ENCODE measurements at regions not wholly inside any gene's neighbourhood (a gene's known extent, or its start where the extent isn't known, plus 50 kb on each side); places are given as distances from the start of the nearest gene placed in this dataset.

DNA sequence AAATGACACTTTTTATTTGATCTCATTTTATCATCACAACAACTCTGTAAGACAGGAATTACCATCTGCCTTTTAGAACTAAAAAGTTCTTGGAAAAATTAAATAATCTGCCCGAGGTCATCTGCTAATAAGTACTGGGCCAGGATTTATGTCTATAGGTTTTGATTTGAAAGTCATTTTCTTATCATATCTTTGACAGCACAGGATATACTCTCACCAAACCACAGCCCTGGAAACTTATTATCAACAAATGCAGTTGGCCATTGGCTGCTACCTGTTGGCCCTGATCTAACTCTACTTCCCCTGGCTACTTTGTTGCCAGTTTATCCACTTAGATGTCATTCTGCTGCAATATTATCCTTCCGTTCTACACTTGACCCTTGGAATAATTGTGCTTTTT lies 354.6 kb downstream of the RAD51AP2 start:
- no peaks in the 10 kb centered on the region for H3K36me3 ChIP-seq (ENCODE audit: insufficient read depth, low read length)
- H3K9ac ChIP-seq (ENCODE audit: low read length) = no peak overlapping the region
- H3K4me2 ChIP-seq (ENCODE audit: low read length) = no peak overlapping the region
- H3K79me2 ChIP-seq (replicated peaks; ENCODE audit: insufficient read depth, low read length) = no peaks in the 10 kb centered on the region
- no peak overlapping the region for H3K27ac ChIP-seq (ENCODE audit: low read length)
- no peak overlapping the region for H2AFZ ChIP-seq (ENCODE audit: low read depth, low read length)
- H3K4me3 ChIP-seq (ENCODE audit: low read length) = no peak overlapping the region
- TF ChIP-seq, protein P1, sequence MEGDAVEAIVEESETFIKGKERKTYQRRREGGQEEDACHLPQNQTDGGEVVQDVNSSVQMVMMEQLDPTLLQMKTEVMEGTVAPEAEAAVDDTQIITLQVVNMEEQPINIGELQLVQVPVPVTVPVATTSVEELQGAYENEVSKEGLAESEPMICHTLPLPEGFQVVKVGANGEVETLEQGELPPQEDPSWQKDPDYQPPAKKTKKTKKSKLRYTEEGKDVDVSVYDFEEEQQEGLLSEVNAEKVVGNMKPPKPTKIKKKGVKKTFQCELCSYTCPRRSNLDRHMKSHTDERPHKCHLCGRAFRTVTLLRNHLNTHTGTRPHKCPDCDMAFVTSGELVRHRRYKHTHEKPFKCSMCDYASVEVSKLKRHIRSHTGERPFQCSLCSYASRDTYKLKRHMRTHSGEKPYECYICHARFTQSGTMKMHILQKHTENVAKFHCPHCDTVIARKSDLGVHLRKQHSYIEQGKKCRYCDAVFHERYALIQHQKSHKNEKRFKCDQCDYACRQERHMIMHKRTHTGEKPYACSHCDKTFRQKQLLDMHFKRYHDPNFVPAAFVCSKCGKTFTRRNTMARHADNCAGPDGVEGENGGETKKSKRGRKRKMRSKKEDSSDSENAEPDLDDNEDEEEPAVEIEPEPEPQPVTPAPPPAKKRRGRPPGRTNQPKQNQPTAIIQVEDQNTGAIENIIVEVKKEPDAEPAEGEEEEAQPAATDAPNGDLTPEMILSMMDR (IDR thresholded peaks at IDR 0.05; ENCODE audit: poor library complexity, severe bottlenecking) = no peak
- TF ChIP-seq, protein P2, sequence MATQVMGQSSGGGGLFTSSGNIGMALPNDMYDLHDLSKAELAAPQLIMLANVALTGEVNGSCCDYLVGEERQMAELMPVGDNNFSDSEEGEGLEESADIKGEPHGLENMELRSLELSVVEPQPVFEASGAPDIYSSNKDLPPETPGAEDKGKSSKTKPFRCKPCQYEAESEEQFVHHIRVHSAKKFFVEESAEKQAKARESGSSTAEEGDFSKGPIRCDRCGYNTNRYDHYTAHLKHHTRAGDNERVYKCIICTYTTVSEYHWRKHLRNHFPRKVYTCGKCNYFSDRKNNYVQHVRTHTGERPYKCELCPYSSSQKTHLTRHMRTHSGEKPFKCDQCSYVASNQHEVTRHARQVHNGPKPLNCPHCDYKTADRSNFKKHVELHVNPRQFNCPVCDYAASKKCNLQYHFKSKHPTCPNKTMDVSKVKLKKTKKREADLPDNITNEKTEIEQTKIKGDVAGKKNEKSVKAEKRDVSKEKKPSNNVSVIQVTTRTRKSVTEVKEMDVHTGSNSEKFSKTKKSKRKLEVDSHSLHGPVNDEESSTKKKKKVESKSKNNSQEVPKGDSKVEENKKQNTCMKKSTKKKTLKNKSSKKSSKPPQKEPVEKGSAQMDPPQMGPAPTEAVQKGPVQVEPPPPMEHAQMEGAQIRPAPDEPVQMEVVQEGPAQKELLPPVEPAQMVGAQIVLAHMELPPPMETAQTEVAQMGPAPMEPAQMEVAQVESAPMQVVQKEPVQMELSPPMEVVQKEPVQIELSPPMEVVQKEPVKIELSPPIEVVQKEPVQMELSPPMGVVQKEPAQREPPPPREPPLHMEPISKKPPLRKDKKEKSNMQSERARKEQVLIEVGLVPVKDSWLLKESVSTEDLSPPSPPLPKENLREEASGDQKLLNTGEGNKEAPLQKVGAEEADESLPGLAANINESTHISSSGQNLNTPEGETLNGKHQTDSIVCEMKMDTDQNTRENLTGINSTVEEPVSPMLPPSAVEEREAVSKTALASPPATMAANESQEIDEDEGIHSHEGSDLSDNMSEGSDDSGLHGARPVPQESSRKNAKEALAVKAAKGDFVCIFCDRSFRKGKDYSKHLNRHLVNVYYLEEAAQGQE (IDR thresholded peaks at IDR 0.05; ENCODE audit: borderline replicate concordance) = no peak
- no peak for TF ChIP-seq MXI1 (conservative IDR thresholded peaks at IDR 0.05; ENCODE audit: poor library complexity, severe bottlenecking)
- no peak for TF ChIP-seq RAD21 (conservative IDR thresholded peaks at IDR 0.05)
- TF ChIP-seq SMC3 (conservative IDR thresholded peaks at IDR 0.05; ENCODE audit: poor library complexity) = no peak
- no peak for TF ChIP-seq POLR2AphosphoS5 (IDR thresholded peaks at IDR 0.05)
- TF ChIP-seq EP300 (conservative IDR thresholded peaks at IDR 0.05; ENCODE audit: poor library complexity, severe bottlenecking) = no peak
- TF ChIP-seq EZH2 (IDR thresholded peaks at IDR 0.05; ENCODE audit: borderline replicate concordance, insufficient read depth, low read length, poor library complexity, severe bottlenecking) = no peak
- no peaks in the 10 kb centered on the region for H4K20me1 ChIP-seq (ENCODE audit: insufficient read depth)
- H3K27me3 ChIP-seq (ENCODE audit: insufficient read depth, low read depth, low read length) = no peaks in the 10 kb centered on the region
- H3K9me3 ChIP-seq (ENCODE audit: low read length) = no peaks in the 10 kb centered on the region
- no peaks in the 10 kb centered on the region for H3F3A ChIP-seq (ENCODE audit: insufficient read depth, low read length, poor library complexity, severe bottlenecking)
- H3K9me2 ChIP-seq (ENCODE audit: insufficient read depth, low read length) = no peaks in the 10 kb centered on the region

DNA sequence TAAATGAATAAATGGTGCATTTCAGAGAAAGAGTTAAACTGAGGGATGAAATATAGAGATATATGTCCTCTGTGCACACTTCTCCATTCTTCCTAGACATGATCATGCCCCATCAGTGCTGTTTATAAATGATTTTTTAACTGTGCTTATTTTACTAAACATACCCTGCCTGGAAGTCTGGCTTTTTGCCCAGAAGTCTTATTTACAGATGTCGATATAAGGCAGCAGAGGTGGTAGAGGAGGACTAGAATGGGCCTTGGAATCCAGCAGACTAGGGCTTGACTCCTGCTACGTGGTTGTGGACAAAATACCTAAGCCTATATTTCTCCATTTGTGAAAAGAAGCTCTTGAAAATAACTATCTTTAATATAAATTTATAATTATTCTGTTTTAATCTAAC lies 355.5 kb downstream of the RAD51AP2 start:
- no peaks in the 10 kb centered on the region for H3F3A ChIP-seq (ENCODE audit: insufficient read depth, low read length, poor library complexity, severe bottlenecking)
- H4K20me1 ChIP-seq (ENCODE audit: insufficient read depth) = no peaks in the 10 kb centered on the region
- no peaks in the 10 kb centered on the region for H3K9me2 ChIP-seq (ENCODE audit: insufficient read depth, low read length)
- no peaks in the 10 kb centered on the region for H3K36me3 ChIP-seq (ENCODE audit: insufficient read depth, low read length)
- no peak overlapping the region for H3K27ac ChIP-seq (ENCODE audit: low read length)
- no peaks in the 10 kb centered on the region for H3K9me3 ChIP-seq (ENCODE audit: low read length)
- H3K4me3 ChIP-seq (ENCODE audit: low read length) = no peak overlapping the region
- no peak overlapping the region for H3K4me2 ChIP-seq (ENCODE audit: low read length)
- H2AFZ ChIP-seq (ENCODE audit: low read depth, low read length) = no peak overlapping the region
- H3K79me2 ChIP-seq (replicated peaks; ENCODE audit: insufficient read depth, low read length) = no peaks in the 10 kb centered on the region
- TF ChIP-seq, protein P2 (IDR thresholded peaks at IDR 0.05; ENCODE audit: borderline replicate concordance) = no peak
- TF ChIP-seq MXI1 (conservative IDR thresholded peaks at IDR 0.05; ENCODE audit: poor library complexity, severe bottlenecking) (no peak), SMC3 (conservative IDR thresholded peaks at IDR 0.05; ENCODE audit: poor library complexity) (no peak), TAF1 (IDR thresholded peaks at IDR 0.05; ENCODE audit: low read depth) (no peak)
- no peaks in the 10 kb centered on the region for H3K27me3 ChIP-seq (ENCODE audit: insufficient read depth, low read depth, low read length)
- no peak overlapping the region for H3K9ac ChIP-seq (ENCODE audit: low read length)

Measured in neural cell (in vitro differentiated cells).